PC-9 (cell line): ENCODE measurements at regions not wholly inside any gene's neighbourhood (a gene's known extent, or its start where the extent isn't known, plus 50 kb on each side); places are given as distances from the start of the nearest gene placed in this dataset.

ENCODE experiments used
- CTCF ChIP-seq: fragments of 200-600 bp; sonication (generic); conservative IDR thresholded peaks from 2 replicates; pipeline ENCODE4 v1.6.1; 2017; ENCODE audit warnings: mixed run types, antibody characterized with exemption, mild to moderate bottlenecking, moderate library complexity
- EZH2 ChIP-seq: fragments of 200-600 bp; sonication (generic); IDR thresholded peaks from 2 replicates; pipeline ENCODE4 v1.8.0; 2017; ENCODE audit warnings: antibody characterized with exemption, low read depth

DNA sequence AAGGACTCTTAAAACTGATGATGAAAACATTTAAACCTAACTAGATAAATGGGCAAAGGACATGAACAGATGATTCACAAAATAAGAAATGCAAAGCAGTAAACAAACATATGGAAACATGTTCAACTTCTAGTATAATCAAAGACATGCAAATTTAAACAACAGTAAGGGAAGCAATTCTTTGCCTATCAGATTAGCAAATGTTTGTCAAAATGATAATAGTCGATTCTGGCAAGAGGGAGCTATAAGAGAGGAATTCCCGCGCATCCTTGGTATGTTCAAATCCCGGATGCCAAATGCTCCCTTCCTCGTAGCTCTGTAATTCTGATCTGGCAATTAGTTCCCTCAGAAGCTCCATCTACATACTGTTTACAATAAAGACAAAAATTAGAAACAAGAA, 320.5 kb downstream of the PHKB start:
- TF ChIP-seq CTCF (no peak), EZH2 (no peak)
